Body of pancreas (tissue), 4 donors: ENCODE measurements at regions not wholly inside any gene's neighbourhood (a gene's known extent, or its start where the extent isn't known, plus 50 kb on each side); places are given as distances from the start of the nearest gene placed in this dataset.

Source experiments
- CTCF ChIP-seq, 7 experiments: fragments of 450-650 bp in 4 of 7; fragments of 200-600 bp in 3 of 7; sonication (generic) in 3 of 7; IDR thresholded peaks; one replicate each; pipeline ENCODE4 v1.5.1; 2016 to 2019; ENCODE audit warnings: antibody characterized with exemption in 7 of 7
- POLR2A ChIP-seq, 3 donors: fragments of 450-650 bp; IDR thresholded peaks; one replicate each; pipeline ENCODE4 v1.6.1; 2016; ENCODE audit warnings: antibody characterized with exemption in 3 of 3, mild to moderate bottlenecking in 2 of 3

- TF ChIP-seq CTCF (IDR thresholded peaks at IDR 0.05) (no peak), POLR2A (IDR thresholded peaks at IDR 0.05) (no peak)
Measured at GRCh38 chr6:95145457-95145856, 431.9 kb upstream of the MANEA start.
